ENCODE measurements at regions not wholly inside any gene's neighbourhood (a gene's known extent, or its start where the extent isn't known, plus 50 kb on each side); places are given as distances from the start of the nearest gene placed in this dataset.
"Not testable (repeated sequence)": the region's sequence is repeated elsewhere in the genome, so short reads cannot be mapped to it uniquely, and the experiment has no call there.

DNA sequence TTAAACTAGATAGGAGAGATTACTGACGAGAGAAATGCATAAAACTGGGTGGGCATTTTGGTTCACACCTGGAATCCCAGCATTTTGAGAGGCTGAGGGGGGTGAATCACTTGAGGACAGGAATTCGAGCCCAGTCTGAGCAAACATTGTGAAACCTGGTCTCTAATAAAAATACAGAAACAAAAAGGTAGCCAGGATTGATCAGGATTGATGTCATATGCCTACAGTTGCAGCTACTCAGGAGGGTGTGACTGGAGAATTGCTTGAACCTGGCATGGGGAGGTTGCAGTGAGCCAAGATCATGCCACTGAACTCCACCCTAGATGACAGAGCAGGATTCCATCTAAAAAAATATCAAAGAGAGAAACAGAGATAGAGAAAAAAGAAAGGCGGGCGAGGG is 751.7 kb upstream of the AMELY start:
- intact Hi-C loops (cut with DNase I): no loop called here
- no peak overlapping the region for H3K4me3 ChIP-seq (ENCODE audit: low read length in 3 of 3)
- H3K27ac ChIP-seq (ENCODE audit: low read depth in 2 of 2, low read length in 2 of 2): no peak overlapping the region
- H3K36me3 ChIP-seq (ENCODE audit: control insufficient read depth in 2 of 3, insufficient read depth in 3 of 3, low read length in 3 of 3): no peaks in the 10 kb centered on the region
- no peak for DNase-seq
- H3K4me1 ChIP-seq (ENCODE audit: control insufficient read depth in 2 of 3, insufficient read depth in 2 of 3, low read depth in 1 of 3, low read length in 3 of 3): no peaks in the 10 kb centered on the region
- TF ChIP-seq, protein P1, sequence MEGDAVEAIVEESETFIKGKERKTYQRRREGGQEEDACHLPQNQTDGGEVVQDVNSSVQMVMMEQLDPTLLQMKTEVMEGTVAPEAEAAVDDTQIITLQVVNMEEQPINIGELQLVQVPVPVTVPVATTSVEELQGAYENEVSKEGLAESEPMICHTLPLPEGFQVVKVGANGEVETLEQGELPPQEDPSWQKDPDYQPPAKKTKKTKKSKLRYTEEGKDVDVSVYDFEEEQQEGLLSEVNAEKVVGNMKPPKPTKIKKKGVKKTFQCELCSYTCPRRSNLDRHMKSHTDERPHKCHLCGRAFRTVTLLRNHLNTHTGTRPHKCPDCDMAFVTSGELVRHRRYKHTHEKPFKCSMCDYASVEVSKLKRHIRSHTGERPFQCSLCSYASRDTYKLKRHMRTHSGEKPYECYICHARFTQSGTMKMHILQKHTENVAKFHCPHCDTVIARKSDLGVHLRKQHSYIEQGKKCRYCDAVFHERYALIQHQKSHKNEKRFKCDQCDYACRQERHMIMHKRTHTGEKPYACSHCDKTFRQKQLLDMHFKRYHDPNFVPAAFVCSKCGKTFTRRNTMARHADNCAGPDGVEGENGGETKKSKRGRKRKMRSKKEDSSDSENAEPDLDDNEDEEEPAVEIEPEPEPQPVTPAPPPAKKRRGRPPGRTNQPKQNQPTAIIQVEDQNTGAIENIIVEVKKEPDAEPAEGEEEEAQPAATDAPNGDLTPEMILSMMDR (IDR thresholded peaks at IDR 0.05; ENCODE audit: borderline replicate concordance, extremely low read depth, insufficient read depth): no peak
- no peak for FAIRE-seq
- no peaks in the 10 kb centered on the region for H3K27me3 ChIP-seq (ENCODE audit: control insufficient read depth, insufficient read depth, low read length)
- H3K9me3 ChIP-seq (ENCODE audit: control insufficient read depth in 2 of 3, insufficient read depth in 1 of 3, low read length in 3 of 3): no peaks in the 10 kb centered on the region
- H3K9ac ChIP-seq (ENCODE audit: low read length in 3 of 3): no peak overlapping the region

DNA sequence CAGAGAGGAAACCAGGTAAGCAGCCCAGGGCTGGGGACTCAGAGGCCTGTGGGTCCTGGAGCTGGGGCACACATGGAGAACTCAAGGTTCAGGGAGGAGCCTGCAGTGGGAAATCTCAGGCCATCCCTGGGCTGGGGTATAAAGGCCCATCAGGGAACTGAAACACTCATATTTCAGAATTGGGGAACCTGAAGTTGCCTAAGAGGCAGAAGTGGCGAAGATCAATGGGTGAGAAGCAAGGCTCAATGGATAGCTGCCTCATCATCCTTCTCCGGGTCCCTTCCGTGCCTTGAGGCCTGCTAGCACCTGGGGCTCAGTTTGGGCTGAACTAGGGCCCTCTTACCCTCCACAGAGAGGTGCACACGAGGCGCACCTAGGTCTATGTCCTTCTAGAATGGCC is 747.5 kb upstream of the AMELY start:
- intact Hi-C loops (cut with DNase I): no loop called here
- H3K27me3 ChIP-seq (ENCODE audit: control insufficient read depth, insufficient read depth, low read length): no peaks in the 10 kb centered on the region
- no peaks in the 10 kb centered on the region for H3K4me1 ChIP-seq (ENCODE audit: control insufficient read depth in 2 of 3, insufficient read depth in 2 of 3, low read depth in 1 of 3, low read length in 3 of 3)
- no peaks in the 10 kb centered on the region for H3K36me3 ChIP-seq (ENCODE audit: control insufficient read depth in 2 of 3, insufficient read depth in 3 of 3, low read length in 3 of 3)
- no peak overlapping the region for H3K27ac ChIP-seq (ENCODE audit: low read depth in 2 of 2, low read length in 2 of 2)
- H3K9me3 ChIP-seq (ENCODE audit: control insufficient read depth in 2 of 3, insufficient read depth in 1 of 3, low read length in 3 of 3): no peaks in the 10 kb centered on the region
- FAIRE-seq (no peak), DNase-seq (no peak)
- TF ChIP-seq, protein P1 (IDR thresholded peaks at IDR 0.05; ENCODE audit: borderline replicate concordance, extremely low read depth, insufficient read depth): no peak
- no peak overlapping the region for H3K9ac ChIP-seq (ENCODE audit: low read length in 3 of 3)
- no peak overlapping the region for H3K4me3 ChIP-seq (ENCODE audit: low read length in 3 of 3)

DNA sequence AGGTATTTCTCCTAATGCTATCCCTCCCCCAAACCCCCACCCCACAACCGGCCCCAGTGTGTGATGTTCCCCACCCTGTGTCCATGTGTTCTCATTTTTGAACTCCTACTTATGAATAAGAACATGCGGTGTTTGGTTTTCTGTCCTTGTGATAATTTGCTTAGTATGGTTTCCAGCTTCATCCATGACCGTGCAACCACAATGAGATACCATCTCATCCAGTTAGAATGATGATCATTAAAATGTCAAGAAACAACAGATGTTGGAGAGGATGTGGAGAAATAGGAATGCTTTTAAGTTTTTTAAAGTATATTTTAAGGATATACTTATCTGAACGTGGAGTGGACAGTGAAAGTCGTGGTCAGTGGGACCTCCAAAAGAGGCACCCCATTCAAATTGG is 745.0 kb upstream of the AMELY start:
- TF ChIP-seq, protein P1 (IDR thresholded peaks at IDR 0.05; ENCODE audit: borderline replicate concordance, extremely low read depth, insufficient read depth): no peak
- Histone ChIP-seq H3K4me3 (ENCODE audit: low read length in 3 of 3) (no peak overlapping the region), H3K9ac (ENCODE audit: low read length in 3 of 3) (no peak overlapping the region), H3K36me3 (ENCODE audit: control insufficient read depth in 2 of 3, insufficient read depth in 3 of 3, low read length in 3 of 3) (no peaks in the 10 kb centered on the region), H3K4me1 (ENCODE audit: control insufficient read depth in 2 of 3, insufficient read depth in 2 of 3, low read depth in 1 of 3, low read length in 3 of 3) (no peaks in the 10 kb centered on the region), H3K9me3 (ENCODE audit: control insufficient read depth in 2 of 3, insufficient read depth in 1 of 3, low read length in 3 of 3) (no peaks in the 10 kb centered on the region), H3K27me3 (ENCODE audit: control insufficient read depth, insufficient read depth, low read length) (no peaks in the 10 kb centered on the region), H3K27ac (ENCODE audit: low read depth in 2 of 2, low read length in 2 of 2) (no peak overlapping the region)
- FAIRE-seq (no peak), DNase-seq (peak in 1 of 5 donors; percentile 12)
- intact Hi-C loops (cut with DNase I): no loop called here

DNA sequence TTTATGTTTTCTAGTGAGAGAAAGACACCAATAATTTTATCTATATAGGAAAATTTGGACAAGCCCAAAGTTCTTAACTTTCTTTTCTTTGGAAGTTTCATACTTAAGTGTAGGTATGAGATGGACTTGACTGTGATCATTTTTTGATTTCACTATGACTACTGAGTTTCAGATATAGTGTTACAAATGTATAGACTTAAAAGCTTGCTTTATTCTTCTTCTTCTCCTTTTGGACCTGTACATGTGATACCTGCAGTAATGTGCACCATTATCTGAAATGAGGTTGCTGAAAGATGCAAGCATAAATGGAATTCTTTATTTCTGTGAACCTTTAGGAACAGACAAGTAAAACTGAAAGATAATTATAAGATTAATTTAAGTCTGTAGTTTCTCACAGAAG is 743.4 kb upstream of the AMELY start:
- H3K9ac ChIP-seq (ENCODE audit: low read length in 3 of 3): no peak overlapping the region
- no peaks in the 10 kb centered on the region for H3K36me3 ChIP-seq (ENCODE audit: control insufficient read depth in 2 of 3, insufficient read depth in 3 of 3, low read length in 3 of 3)
- H3K4me1 ChIP-seq (ENCODE audit: control insufficient read depth in 2 of 3, insufficient read depth in 2 of 3, low read depth in 1 of 3, low read length in 3 of 3): no peaks in the 10 kb centered on the region
- intact Hi-C loops (cut with DNase I): no loop called here
- H3K27me3 ChIP-seq (ENCODE audit: control insufficient read depth, insufficient read depth, low read length): no peaks in the 10 kb centered on the region
- DNase-seq: no peak
- TF ChIP-seq, protein P1 (IDR thresholded peaks at IDR 0.05; ENCODE audit: borderline replicate concordance, extremely low read depth, insufficient read depth): no peak
- no peak overlapping the region for H3K27ac ChIP-seq (ENCODE audit: low read depth in 2 of 2, low read length in 2 of 2)
- no peak for FAIRE-seq
- H3K4me3 ChIP-seq (ENCODE audit: low read length in 3 of 3): no peak overlapping the region
- H3K9me3 ChIP-seq (ENCODE audit: control insufficient read depth in 2 of 3, insufficient read depth in 1 of 3, low read length in 3 of 3): no peaks in the 10 kb centered on the region

DNA sequence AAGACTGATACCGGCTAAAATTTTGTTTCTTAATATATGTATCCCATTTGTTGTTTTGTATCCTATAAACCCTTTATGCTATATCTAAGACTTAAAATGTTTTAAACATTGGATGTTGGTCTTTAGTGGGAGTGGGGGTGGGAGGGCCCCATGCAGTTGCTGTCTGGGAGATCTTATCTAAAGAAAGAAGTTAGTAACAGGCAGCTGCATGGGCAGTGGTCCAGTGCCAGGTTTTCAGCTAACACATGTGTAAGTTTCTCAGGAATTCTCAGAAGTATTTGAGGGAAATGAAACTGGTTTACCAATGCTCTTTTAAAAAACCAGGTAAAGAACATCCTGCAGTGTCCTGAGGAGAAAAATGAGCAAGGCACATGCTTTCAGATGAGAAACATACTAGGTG is 738.3 kb upstream of the AMELY start:
- intact Hi-C loops (cut with DNase I); H3K36me3 ChIP-seq (ENCODE audit: control insufficient read depth in 2 of 3, insufficient read depth in 3 of 3, low read length in 3 of 3); H3K9me3 ChIP-seq (ENCODE audit: control insufficient read depth in 2 of 3, insufficient read depth in 1 of 3, low read length in 3 of 3); DNase-seq; H3K4me3 ChIP-seq (ENCODE audit: low read length in 3 of 3); H3K4me1 ChIP-seq (ENCODE audit: control insufficient read depth in 2 of 3, insufficient read depth in 2 of 3, low read depth in 1 of 3, low read length in 3 of 3); FAIRE-seq; H3K27me3 ChIP-seq (ENCODE audit: control insufficient read depth, insufficient read depth, low read length); H3K9ac ChIP-seq (ENCODE audit: low read length in 3 of 3); H3K27ac ChIP-seq (ENCODE audit: low read depth in 2 of 2, low read length in 2 of 2): not testable (repeated sequence)
